ENCODE measurements at regions not wholly inside any gene's neighbourhood (a gene's known extent, or its start where the extent isn't known, plus 50 kb on each side); places are given as distances from the start of the nearest gene placed in this dataset.
A peak's percentile ranks its signal among the peaks of the same experiment; 100 is the strongest.

GRCh38 chr20:50242548-50242862, 51.9 kb downstream of the CEBPB start:
- Mint-ChIP-seq H3K27me3 (ENCODE audit: low read depth) (peaks cover 19% of the 10 kb centered on the region), H3K9me3 (no peaks in the 10 kb centered on the region), H3K36me3 (ENCODE audit: low read depth) (no peaks in the 10 kb centered on the region), H3K4me1 (ENCODE audit: low read depth) (peaks cover 4% of the 10 kb centered on the region), H3K27ac (no peak overlapping the region), H3K4me3 (no peak overlapping the region)

GRCh38 chr20:50242863-50243609, 52.4 kb downstream of the CEBPB start:
- Mint-ChIP-seq H3K27me3 (ENCODE audit: low read depth) (peaks cover 19% of the 10 kb centered on the region), H3K4me3 (no peak overlapping the region), H3K9me3 (no peaks in the 10 kb centered on the region), H3K27ac (no peak overlapping the region), H3K36me3 (ENCODE audit: low read depth) (no peaks in the 10 kb centered on the region), H3K4me1 (ENCODE audit: low read depth) (peaks cover 4% of the 10 kb centered on the region)

GRCh38 chr20:50243610-50244351, 53.2 kb downstream of the CEBPB start:
- peaks cover 17% of the 10 kb centered on the region for H3K27me3 Mint-ChIP-seq (ENCODE audit: low read depth)
- no peaks in the 10 kb centered on the region for H3K9me3 Mint-ChIP-seq
- H3K4me1 Mint-ChIP-seq (ENCODE audit: low read depth) = peaks cover 4% of the 10 kb centered on the region
- H3K36me3 Mint-ChIP-seq (ENCODE audit: low read depth) = no peaks in the 10 kb centered on the region
- H3K4me3 Mint-ChIP-seq = no peak overlapping the region
- no peak overlapping the region for H3K27ac Mint-ChIP-seq

- Mint-ChIP-seq H3K27me3 (ENCODE audit: low read depth) (peaks cover 17% of the 10 kb centered on the region), H3K27ac (no peak overlapping the region), H3K4me1 (ENCODE audit: low read depth) (peaks cover 4% of the 10 kb centered on the region), H3K36me3 (ENCODE audit: low read depth) (no peaks in the 10 kb centered on the region), H3K9me3 (no peaks in the 10 kb centered on the region), H3K4me3 (no peak overlapping the region)
These were observed 53.9 kb downstream of the CEBPB start for GRCh38 chr20:50244352-50245149.

- Mint-ChIP-seq H3K4me1 (ENCODE audit: low read depth) (peaks cover 4% of the 10 kb centered on the region), H3K4me3 (no peak overlapping the region), H3K9me3 (no peaks in the 10 kb centered on the region), H3K36me3 (ENCODE audit: low read depth) (no peaks in the 10 kb centered on the region), H3K27me3 (ENCODE audit: low read depth) (peaks cover 11% of the 10 kb centered on the region), H3K27ac (peak overlapping the region; percentile 17)
These were observed 55.1 kb downstream of the CEBPB start for GRCh38 chr20:50245498-50246366.

- Mint-ChIP-seq H3K4me1 (ENCODE audit: low read depth) (peaks cover 4% of the 10 kb centered on the region), H3K4me3 (no peak overlapping the region), H3K9me3 (no peaks in the 10 kb centered on the region), H3K27me3 (ENCODE audit: low read depth) (peaks cover 11% of the 10 kb centered on the region), H3K27ac (no peak overlapping the region), H3K36me3 (ENCODE audit: low read depth) (no peaks in the 10 kb centered on the region)
These were observed 56.0 kb downstream of the CEBPB start for GRCh38 chr20:50246367-50247195.

- H3K27me3 Mint-ChIP-seq (ENCODE audit: low read depth) = peaks cover 9% of the 10 kb centered on the region
- H3K4me3 Mint-ChIP-seq = no peak overlapping the region
- H3K36me3 Mint-ChIP-seq (ENCODE audit: low read depth) = no peaks in the 10 kb centered on the region
- no peak overlapping the region for H3K27ac Mint-ChIP-seq
- no peaks in the 10 kb centered on the region for H3K9me3 Mint-ChIP-seq
- peaks cover 4% of the 10 kb centered on the region for H3K4me1 Mint-ChIP-seq (ENCODE audit: low read depth)
These were observed 56.8 kb downstream of the CEBPB start for GRCh38 chr20:50247196-50248094.

GRCh38 chr20:50248104-50248641, 57.5 kb downstream of the CEBPB start:
- Mint-ChIP-seq H3K9me3 (no peaks in the 10 kb centered on the region), H3K4me1 (ENCODE audit: low read depth) (peaks cover 4% of the 10 kb centered on the region), H3K27me3 (ENCODE audit: low read depth) (peaks cover 15% of the 10 kb centered on the region), H3K36me3 (ENCODE audit: low read depth) (no peaks in the 10 kb centered on the region), H3K27ac (no peak overlapping the region), H3K4me3 (no peak overlapping the region)

- Mint-ChIP-seq H3K9me3 (no peaks in the 10 kb centered on the region), H3K27ac (no peak overlapping the region), H3K36me3 (ENCODE audit: low read depth) (no peaks in the 10 kb centered on the region), H3K4me3 (no peak overlapping the region), H3K4me1 (ENCODE audit: low read depth) (peaks cover 4% of the 10 kb centered on the region), H3K27me3 (ENCODE audit: low read depth) (peaks cover 18% of the 10 kb centered on the region)
These were observed 59.1 kb downstream of the CEBPB start for GRCh38 chr20:50249447-50250388.

GRCh38 chr20:50250679-50251382, 60.2 kb downstream of the CEBPB start:
- no peak overlapping the region for H3K4me3 Mint-ChIP-seq
- H3K36me3 Mint-ChIP-seq (ENCODE audit: low read depth) = no peaks in the 10 kb centered on the region
- peaks cover 26% of the 10 kb centered on the region for H3K27me3 Mint-ChIP-seq (ENCODE audit: low read depth)

GRCh38 chr20:50251383-50251748, 60.7 kb downstream of the CEBPB start:
- Mint-ChIP-seq H3K4me1 (ENCODE audit: low read depth) (no peaks in the 10 kb centered on the region), H3K9me3 (no peaks in the 10 kb centered on the region), H3K27me3 (ENCODE audit: low read depth) (peaks cover 29% of the 10 kb centered on the region), H3K36me3 (ENCODE audit: low read depth) (no peaks in the 10 kb centered on the region), H3K27ac (no peak overlapping the region), H3K4me3 (no peak overlapping the region)

More at GRCh38 chr20:50250679-50251382, 60.2 kb downstream of the CEBPB start:
- no peaks in the 10 kb centered on the region for H3K4me1 Mint-ChIP-seq (ENCODE audit: low read depth)
- H3K27ac Mint-ChIP-seq = no peak overlapping the region
- no peaks in the 10 kb centered on the region for H3K9me3 Mint-ChIP-seq
